NB4 (cell line): ENCODE measurements at regions not wholly inside any gene's neighbourhood (a gene's known extent, or its start where the extent isn't known, plus 50 kb on each side); places are given as distances from the start of the nearest gene placed in this dataset.

Source experiments
- DNase-seq: peaks from one replicate; pipeline ENCODE4 v3.0.0; 2010; ENCODE audit warnings: low read depth
- H3K4me3 ChIP-seq: one replicate; pipeline ENCODE4 v1.5.1; 2011; ENCODE audit warnings: mild to moderate bottlenecking, low read depth, low read length, moderate library complexity
- CTCF ChIP-seq: IDR thresholded peaks from one replicate; pipeline ENCODE4 v1.5.1; 2012; ENCODE audit warnings: low read depth, low read length
- MYC ChIP-seq: IDR thresholded peaks from 2 replicates; pipeline ENCODE4 v1.6.1; 2011; ENCODE audit warnings: low read depth, low read length
- POLR2A ChIP-seq: IDR thresholded peaks from 2 replicates; pipeline ENCODE4 v1.6.1; 2011; ENCODE audit warnings: mild to moderate bottlenecking; ENCODE audit not compliant: insufficient read length; ENCODE audit errors: extremely low read depth
- TF ChIP-seq, protein P1 (sequence below): IDR thresholded peaks from 2 replicates; pipeline ENCODE4 v1.6.1; 2011; ENCODE audit warnings: low read depth, low read length

GRCh38 chr4:156673483-156673882, 298.1 kb downstream of the PDGFC start:
- no peak for DNase-seq
- TF ChIP-seq MYC (no peak), CTCF (no peak), POLR2A (no peak)
- TF ChIP-seq, protein P1, sequence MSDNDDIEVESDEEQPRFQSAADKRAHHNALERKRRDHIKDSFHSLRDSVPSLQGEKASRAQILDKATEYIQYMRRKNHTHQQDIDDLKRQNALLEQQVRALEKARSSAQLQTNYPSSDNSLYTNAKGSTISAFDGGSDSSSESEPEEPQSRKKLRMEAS, result no peak
- H3K4me3 ChIP-seq, result no peak overlapping the region

DNA sequence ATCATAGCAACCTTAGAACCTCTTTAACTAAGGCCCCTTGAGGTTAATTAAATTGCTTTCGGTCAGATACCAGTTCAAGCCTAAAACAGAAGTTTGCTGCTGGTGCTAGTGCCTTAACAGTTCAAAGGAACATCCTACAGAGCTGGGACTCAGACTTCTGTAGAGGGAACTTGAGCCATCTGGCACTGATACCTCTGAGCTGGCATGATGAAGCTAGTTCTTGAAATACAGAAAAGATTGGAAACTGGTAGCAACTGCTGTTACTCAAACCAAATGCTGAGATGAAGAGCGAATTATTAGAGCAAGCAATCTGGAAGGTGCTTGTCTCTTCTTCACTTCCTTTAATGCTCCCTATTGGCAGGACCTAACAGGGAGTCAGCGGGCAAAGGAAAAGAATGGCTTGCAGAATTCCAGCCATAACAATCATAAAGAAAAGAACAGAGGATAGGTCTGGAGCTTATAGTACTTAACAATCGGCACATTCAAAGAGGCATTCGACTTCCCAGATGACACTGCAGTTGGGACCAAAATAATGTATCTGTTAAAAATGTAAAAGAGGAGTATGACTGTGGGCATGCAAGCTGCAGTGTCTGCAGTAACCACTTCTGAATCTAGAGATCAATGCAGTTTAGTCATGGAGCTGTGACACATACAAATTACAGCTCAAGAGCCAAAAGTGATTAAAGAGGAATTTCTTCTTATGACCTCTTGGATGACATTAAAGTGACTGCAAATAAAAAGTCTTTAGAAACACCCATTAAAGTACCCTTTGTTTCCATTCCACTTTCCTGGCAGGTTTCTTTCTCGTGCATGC, 298.9 kb downstream of the PDGFC start:
- H3K4me3 ChIP-seq, result no peak overlapping the region
- DNase-seq, result no peak
- TF ChIP-seq MYC, result no peak
- no peak for TF ChIP-seq CTCF
- no peak for TF ChIP-seq POLR2A
- TF ChIP-seq, protein P1, result no peak

DNA sequence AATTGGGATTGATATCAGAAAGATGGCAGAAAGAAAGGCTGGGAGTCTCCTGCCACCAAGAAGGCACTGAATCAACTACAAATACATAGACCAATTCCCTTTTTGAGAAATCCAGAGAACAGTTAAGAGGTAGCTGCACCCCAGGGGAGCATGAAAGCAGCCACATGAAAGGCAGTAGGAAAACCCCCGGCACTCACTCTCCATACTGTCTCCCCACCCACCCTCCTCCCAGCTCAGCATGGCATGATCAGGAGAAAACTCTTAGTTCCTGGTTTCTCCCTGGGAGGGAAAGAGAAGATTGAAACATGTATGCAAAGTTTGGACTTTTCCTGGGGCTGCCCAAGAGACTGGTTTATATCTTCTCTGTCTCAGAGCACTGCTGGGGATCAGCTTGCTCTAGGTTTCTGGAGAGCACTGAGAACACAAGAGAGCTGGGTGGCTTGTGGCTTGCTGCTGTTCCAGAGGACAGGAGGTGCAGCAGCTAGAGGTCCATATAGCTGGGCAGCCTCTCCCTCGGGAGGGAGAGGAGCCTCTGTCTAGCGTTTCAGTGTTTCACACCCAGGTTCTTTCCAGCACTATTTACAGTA, 305.7 kb downstream of the PDGFC start:
- no peak for DNase-seq
- H3K4me3 ChIP-seq, result no peak overlapping the region
- TF ChIP-seq CTCF, result no peak
- TF ChIP-seq POLR2A, result no peak
- TF ChIP-seq, protein P1, result no peak
- TF ChIP-seq MYC, result no peak

DNA sequence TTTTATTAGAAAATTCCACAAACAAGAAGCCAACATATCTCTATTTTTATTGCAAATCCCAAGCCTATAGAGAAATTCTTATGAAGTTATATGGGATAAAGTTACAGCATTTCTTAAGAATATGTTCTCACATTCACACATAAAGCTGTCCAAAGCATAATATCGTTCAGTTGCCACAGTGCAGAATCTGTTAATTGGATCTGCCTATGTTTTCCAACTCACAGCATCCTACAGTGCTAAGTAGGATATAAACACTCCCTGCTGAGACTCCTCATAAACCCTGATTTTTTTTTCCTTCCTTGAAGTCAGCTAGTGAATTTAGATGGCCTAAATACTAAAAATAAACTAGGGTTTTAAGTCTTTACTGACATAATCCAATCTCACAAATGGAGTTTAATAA, 307.9 kb downstream of the PDGFC start:
- TF ChIP-seq MYC, result no peak
- TF ChIP-seq, protein P1, result no peak
- TF ChIP-seq CTCF, result no peak
- no peak for TF ChIP-seq POLR2A
- no peak for DNase-seq
- H3K4me3 ChIP-seq, result no peak overlapping the region

DNA sequence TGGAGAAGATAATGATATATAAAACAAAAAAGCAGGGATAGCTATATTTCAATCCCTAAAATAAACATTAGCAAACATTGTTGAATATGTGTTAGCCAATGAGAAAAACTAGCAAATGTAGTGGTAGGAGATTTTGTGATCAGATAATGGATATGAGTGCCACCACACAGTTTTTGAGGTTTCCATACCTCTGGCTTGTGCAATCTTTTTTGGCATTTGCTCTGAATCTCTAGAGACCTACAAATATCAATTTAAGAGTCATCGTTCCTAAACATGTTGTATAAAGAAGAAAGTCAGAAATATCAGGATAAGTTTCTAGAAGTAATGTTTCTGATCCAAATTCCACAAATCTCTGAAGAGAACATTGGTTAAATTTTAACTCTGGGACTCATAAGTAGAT, 308.7 kb downstream of the PDGFC start:
- TF ChIP-seq POLR2A, result no peak
- no peak for TF ChIP-seq MYC
- no peak for TF ChIP-seq CTCF
- TF ChIP-seq, protein P1, result no peak
- DNase-seq, result no peak
- no peak overlapping the region for H3K4me3 ChIP-seq
